HG02759 (cell line): ENCODE measurements at regions not wholly inside any gene's neighbourhood (a gene's known extent, or its start where the extent isn't known, plus 50 kb on each side); places are given as distances from the start of the nearest gene placed in this dataset.

Source experiments
- ATAC-seq: cut with Tn5 transposase; IDR thresholded peaks from one replicate; pipeline ENCODE4 v1.9.1; 2021; ENCODE audit warnings: mild to moderate bottlenecking, moderate library complexity; ENCODE audit not compliant: unreplicated experiment

GRCh38 chrX:124280294-124280902 lies 52.1 kb upstream of the TEX13D start:
- ATAC-seq: no peak

GRCh38 chrX:124282580-124282979 lies 49.9 kb upstream of the TEX13D start:
- no peak for ATAC-seq
